Keratinocyte (primary cell): ENCODE measurements at regions not wholly inside any gene's neighbourhood (a gene's known extent, or its start where the extent isn't known, plus 50 kb on each side); places are given as distances from the start of the nearest gene placed in this dataset.

Experiments used
- DNase-seq: peaks from one replicate; pipeline ENCODE4 v3.0.0-alpha.2; 2011; ENCODE audit warnings: low read depth, missing footprints, low spot score
- FAIRE-seq: peaks from 2 replicates; lab custom pipeline; 2011; peaks lifted over from hg19 to GRCh38; lab: Jason Lieb, UNC
- H2AFZ ChIP-seq: 2 replicates; pipeline ENCODE4 v1.6.0; 2012; ENCODE audit warnings: low read length, control low read depth, inconsistent platforms; ENCODE audit not compliant: control insufficient read depth
- H3K27ac ChIP-seq: 2 replicates; pipeline ENCODE4 v1.5.1; 2011; ENCODE audit warnings: low read length; ENCODE audit not compliant: control insufficient read depth, insufficient read depth
- H3K27me3 ChIP-seq: 3 replicates; pipeline ENCODE4 v1.6.0; 2011; ENCODE audit warnings: low read length; ENCODE audit not compliant: control insufficient read depth, insufficient read depth; ENCODE audit errors: extremely low read depth
- H3K36me3 ChIP-seq, 2 experiments: 2 replicates in 1 of 2; 3 replicates in 1 of 2; pipeline ENCODE4 v1.5.1; 2011; ENCODE audit warnings: low read length in 2 of 2, mild to moderate bottlenecking in 1 of 2; ENCODE audit not compliant: control insufficient read depth in 2 of 2, insufficient read depth in 2 of 2; ENCODE audit errors: extremely low read depth in 1 of 2
- H3K4me1 ChIP-seq: 3 replicates; pipeline ENCODE4 v1.5.1; 2011; ENCODE audit warnings: low read length; ENCODE audit not compliant: control insufficient read depth, insufficient read depth; ENCODE audit errors: extremely low read depth
- H3K4me2 ChIP-seq: 3 replicates; pipeline ENCODE4 v1.6.0; 2011; ENCODE audit warnings: low read depth, low read length; ENCODE audit not compliant: control insufficient read depth, insufficient read depth; ENCODE audit errors: extremely low read depth
- H3K4me3 ChIP-seq, 3 experiments: fragments of 200-600 bp in 1 of 3; sonication (generic) in 1 of 3; 2 replicates in 2 of 3; 3 replicates in 1 of 3; pipeline ENCODE4 v1.5.1; 2011 to 2016; ENCODE audit warnings: low read length in 3 of 3, mild to moderate bottlenecking in 3 of 3, control low read depth in 2 of 3, inconsistent platforms in 1 of 3, low read depth in 1 of 3, mixed read lengths in 1 of 3, mixed run types in 1 of 3, moderate library complexity in 1 of 3; ENCODE audit not compliant: control insufficient read depth in 2 of 3, insufficient read depth in 2 of 3; ENCODE audit errors: extremely low read depth in 1 of 3
- H3K79me2 ChIP-seq: 2 replicates; pipeline ENCODE4 v1.6.0; 2012; ENCODE audit warnings: low read length; ENCODE audit not compliant: control insufficient read depth, insufficient read depth
- H3K9ac ChIP-seq: 3 replicates; pipeline ENCODE4 v1.6.0; 2011; ENCODE audit warnings: low read length; ENCODE audit not compliant: control insufficient read depth, insufficient read depth; ENCODE audit errors: extremely low read depth
- H3K9me1 ChIP-seq: 3 replicates; pipeline ENCODE4 v1.6.0; 2011; ENCODE audit warnings: low read length; ENCODE audit not compliant: control insufficient read depth, insufficient read depth; ENCODE audit errors: extremely low read depth
- H3K9me3 ChIP-seq: 2 replicates; pipeline ENCODE4 v1.5.1; 2012; ENCODE audit warnings: low read depth, low read length; ENCODE audit not compliant: control insufficient read depth
- H4K20me1 ChIP-seq: 3 replicates; pipeline ENCODE4 v1.6.0; 2011; ENCODE audit warnings: low read length; ENCODE audit not compliant: control insufficient read depth, insufficient read depth; ENCODE audit errors: extremely low read depth
- EZH2 ChIP-seq: IDR thresholded peaks from one replicate; pipeline ENCODE4 v1.6.1; 2012; ENCODE audit warnings: inconsistent platforms, mild to moderate bottlenecking, low read length, moderate library complexity
- dilution Hi-C: fragments of 300-500 bp; cut with MboI; formaldehyde crosslinking; loops from one replicate; pipeline ENCODE4 v1.7.0; 2020; ENCODE audit warnings: low sequenced_read_pairs; ENCODE audit not compliant: extremely low pct_ligation_motif_present
- TF ChIP-seq, protein P1 (sequence below), 3 experiments: IDR thresholded peaks in 1 of 3; conservative IDR thresholded peaks in 1 of 3; optimal IDR thresholded peaks in 1 of 3; 2 replicates in 2 of 3; 3 replicates in 1 of 3; pipeline versions ENCODE3 to v1.5.1; 2011; ENCODE audit warnings: low read length in 3 of 3, mild to moderate bottlenecking in 3 of 3, moderate library complexity in 2 of 3, control low read depth in 1 of 3, inconsistent platforms in 1 of 3; ENCODE audit not compliant: insufficient read depth in 2 of 3; ENCODE audit errors: extremely low read depth in 1 of 3

DNA sequence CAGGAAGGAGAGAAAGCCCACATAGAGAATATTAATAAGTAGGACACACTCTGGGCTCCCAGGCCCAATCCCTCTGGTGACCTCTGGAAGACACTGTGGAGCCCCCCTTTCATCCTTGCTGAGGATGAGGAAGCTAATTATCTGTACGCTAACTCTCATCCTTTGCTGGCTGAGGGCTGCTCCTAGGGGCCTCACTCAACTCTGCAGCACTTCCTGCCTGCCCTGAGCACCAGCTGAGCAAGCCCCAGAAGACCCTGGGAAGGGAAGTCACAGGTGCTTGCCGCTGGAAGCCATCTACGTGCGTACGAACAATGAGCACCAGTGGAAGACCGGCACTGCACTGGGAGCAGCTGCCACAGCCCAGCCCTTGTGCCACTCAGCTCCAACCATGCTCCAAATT lies 145.8 kb upstream of the CDH5 start:
- Histone ChIP-seq H4K20me1 (no peaks in the 10 kb centered on the region), H3K9me1 (no peaks in the 10 kb centered on the region), H3K9me3 (no peaks in the 10 kb centered on the region), H3K27me3 (no peaks in the 10 kb centered on the region), H3K4me3 (no peak overlapping the region), H3K9ac (no peak overlapping the region), H3K79me2 (no peaks in the 10 kb centered on the region), H3K4me2 (no peak overlapping the region), H3K36me3 (no peaks in the 10 kb centered on the region), H3K4me1 (peaks cover 6% of the 10 kb centered on the region), H2AFZ (no peak overlapping the region), H3K27ac (no peak overlapping the region)
- no peak for DNase-seq
- dilution Hi-C loops, result no loop called here
- TF ChIP-seq EZH2, result no peak
- TF ChIP-seq, protein P1, sequence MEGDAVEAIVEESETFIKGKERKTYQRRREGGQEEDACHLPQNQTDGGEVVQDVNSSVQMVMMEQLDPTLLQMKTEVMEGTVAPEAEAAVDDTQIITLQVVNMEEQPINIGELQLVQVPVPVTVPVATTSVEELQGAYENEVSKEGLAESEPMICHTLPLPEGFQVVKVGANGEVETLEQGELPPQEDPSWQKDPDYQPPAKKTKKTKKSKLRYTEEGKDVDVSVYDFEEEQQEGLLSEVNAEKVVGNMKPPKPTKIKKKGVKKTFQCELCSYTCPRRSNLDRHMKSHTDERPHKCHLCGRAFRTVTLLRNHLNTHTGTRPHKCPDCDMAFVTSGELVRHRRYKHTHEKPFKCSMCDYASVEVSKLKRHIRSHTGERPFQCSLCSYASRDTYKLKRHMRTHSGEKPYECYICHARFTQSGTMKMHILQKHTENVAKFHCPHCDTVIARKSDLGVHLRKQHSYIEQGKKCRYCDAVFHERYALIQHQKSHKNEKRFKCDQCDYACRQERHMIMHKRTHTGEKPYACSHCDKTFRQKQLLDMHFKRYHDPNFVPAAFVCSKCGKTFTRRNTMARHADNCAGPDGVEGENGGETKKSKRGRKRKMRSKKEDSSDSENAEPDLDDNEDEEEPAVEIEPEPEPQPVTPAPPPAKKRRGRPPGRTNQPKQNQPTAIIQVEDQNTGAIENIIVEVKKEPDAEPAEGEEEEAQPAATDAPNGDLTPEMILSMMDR (optimal IDR thresholded peaks at IDR 0.05 in 1 of 3, IDR thresholded peaks at IDR 0.05 in 1 of 3, conservative IDR thresholded peaks at IDR 0.05 in 1 of 3; ENCODE audit: extremely low read depth in 1 of 3, insufficient read depth in 2 of 3, low read length in 3 of 3), result no peak
- FAIRE-seq, result no peak

DNA sequence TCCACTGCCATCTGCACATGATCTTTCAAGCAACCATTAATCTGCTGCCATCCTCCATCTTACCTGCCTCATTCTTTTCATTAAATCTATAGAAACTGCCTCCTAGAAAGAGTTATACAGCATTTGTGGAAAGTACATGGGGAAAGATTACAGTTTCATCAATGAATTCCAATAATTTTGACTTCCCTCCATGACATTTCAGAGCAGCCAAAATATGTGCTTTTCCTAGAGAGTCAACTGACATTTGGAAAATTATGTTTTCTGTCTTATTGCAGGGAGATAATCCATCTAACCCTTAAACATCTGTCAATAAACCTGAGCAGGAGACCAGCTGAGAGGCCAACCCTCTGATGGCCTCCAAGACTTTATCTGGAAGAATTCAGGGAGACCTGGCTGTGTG lies 147.0 kb upstream of the CDH5 start:
- Histone ChIP-seq H4K20me1 (no peaks in the 10 kb centered on the region), H3K4me1 (peaks cover 6% of the 10 kb centered on the region)
- FAIRE-seq, result no peak

More for the DNA sequence above, 147.0 kb upstream of the CDH5 start:
- no peak overlapping the region for H3K27ac ChIP-seq
- no peaks in the 10 kb centered on the region for H3K79me2 ChIP-seq
- no peaks in the 10 kb centered on the region for H3K9me1 ChIP-seq
- no peak overlapping the region for H3K4me2 ChIP-seq
- no peak for TF ChIP-seq EZH2
- TF ChIP-seq, protein P1 (optimal IDR thresholded peaks at IDR 0.05 in 1 of 3, IDR thresholded peaks at IDR 0.05 in 1 of 3, conservative IDR thresholded peaks at IDR 0.05 in 1 of 3; ENCODE audit: extremely low read depth in 1 of 3, insufficient read depth in 2 of 3, low read length in 3 of 3), result no peak
- H3K9me3 ChIP-seq, result no peaks in the 10 kb centered on the region
- no peak overlapping the region for H2AFZ ChIP-seq
- H3K9ac ChIP-seq, result no peak overlapping the region
- H3K27me3 ChIP-seq, result no peaks in the 10 kb centered on the region
- no peak for DNase-seq
- H3K36me3 ChIP-seq, result no peaks in the 10 kb centered on the region
- dilution Hi-C loops, result no loop called here
- no peak overlapping the region for H3K4me3 ChIP-seq
